Sigmoid colon (tissue), 6 donors: ENCODE measurements at regions not wholly inside any gene's neighbourhood (a gene's known extent, or its start where the extent isn't known, plus 50 kb on each side); places are given as distances from the start of the nearest gene placed in this dataset.
A peak's percentile ranks its signal among the peaks of the same experiment; 100 is the strongest.
"Not testable (repeated sequence)": the region's sequence is repeated elsewhere in the genome, so short reads cannot be mapped to it uniquely, and the experiment has no call there.

ENCODE experiments used
- DNase-seq: peaks from one replicate; pipeline ENCODE4 v3.0.0-alpha.2; 2019
- H3K27ac ChIP-seq, 4 donors: fragments of 200-600 bp; sonication (generic); one replicate each; pipeline ENCODE4 v1.5.1; 2016 to 2019; ENCODE audit warnings: mild to moderate bottlenecking in 1 of 4
- H3K27me3 ChIP-seq, 3 donors: fragments of 200-600 bp; sonication (generic); one replicate each; pipeline ENCODE4 v1.5.1; 2019; ENCODE audit warnings: mild to moderate bottlenecking in 1 of 3
- H3K36me3 ChIP-seq, 4 donors: fragments of 200-600 bp; sonication (generic); one replicate each; pipeline ENCODE4 v1.5.1; 2016 to 2019
- H3K4me1 ChIP-seq, 4 donors: fragments of 200-600 bp; sonication (generic); one replicate each; pipeline ENCODE4 v1.5.1; 2017 to 2019
- H3K4me3 ChIP-seq, 4 donors: fragments of 200-600 bp; sonication (generic); one replicate each; pipeline ENCODE4 v1.5.1; 2017 to 2019; ENCODE audit warnings: mild to moderate bottlenecking in 2 of 4, moderate library complexity in 1 of 4
- H3K9me3 ChIP-seq, 4 donors: fragments of 200-600 bp in 3 of 4; sonication (generic) in 3 of 4; one replicate each; pipeline versions ENCODE4 v1.5.1 to v1.6.1; 2013 to 2019
- CTCF ChIP-seq, 4 experiments: fragments of 450-650 bp in 3 of 4; fragments of 200-600 bp in 1 of 4; IDR thresholded peaks; one replicate each; pipeline ENCODE4 v1.5.1; 2016 to 2019; ENCODE audit warnings: antibody characterized with exemption in 4 of 4, mild to moderate bottlenecking in 3 of 4, moderate library complexity in 2 of 4
- EP300 ChIP-seq, 4 donors: sonication (generic); formaldehyde crosslinking; IDR thresholded peaks; one replicate each; pipeline ENCODE4 v1.6.1; 2017; ENCODE audit warnings: antibody characterized with exemption in 4 of 4
- POLR2A ChIP-seq, 2 donors: fragments of 450-650 bp; IDR thresholded peaks; one replicate each; pipeline ENCODE4 v1.6.1; 2016; ENCODE audit warnings: antibody characterized with exemption in 2 of 2, mild to moderate bottlenecking in 2 of 2, moderate library complexity in 2 of 2
- POLR2AphosphoS5 ChIP-seq, 4 donors: sonication (generic); formaldehyde crosslinking; IDR thresholded peaks; one replicate each; pipeline ENCODE4 v1.6.1; 2017; ENCODE audit warnings: antibody characterized with exemption in 4 of 4
- WGBS, 2 donors: extraction: QIAGEN DNeasy Blood & Tissue Kit; methylation state at CpG; one replicate each; pipeline ENCODE4 v1.1.7; 2013; 5-methylcytosine and 5-hydroxymethylcytosine counted together
- intact Hi-C: fragments of 100-400 bp; cut with DNase I; formaldehyde crosslinking; loops from one replicate; pipeline ENCODE4 v1.15.1; 2023
- donor health status: healthy with polysubstance abuse.
- donor health status: healthy.

GRCh38 chr1:87403061-87403820 lies 74.6 kb downstream of the LMO4 start:
- Histone ChIP-seq H3K27me3 (no peaks in the 10 kb centered on the region), H3K9me3 (no peaks in the 10 kb centered on the region), H3K27ac (no peak overlapping the region), H3K4me3 (no peak overlapping the region), H3K36me3 (no peaks in the 10 kb centered on the region), H3K4me1 (no peaks in the 10 kb centered on the region)
- WGBS, 2 donors = 84 to 91% methylated on average over 7 of the region's 7 CpGs
- intact Hi-C loops = no loop called here
- no peak for DNase-seq
- TF ChIP-seq POLR2AphosphoS5 (IDR thresholded peaks at IDR 0.05) = no peak
- TF ChIP-seq CTCF (IDR thresholded peaks at IDR 0.05) = no peak

DNA sequence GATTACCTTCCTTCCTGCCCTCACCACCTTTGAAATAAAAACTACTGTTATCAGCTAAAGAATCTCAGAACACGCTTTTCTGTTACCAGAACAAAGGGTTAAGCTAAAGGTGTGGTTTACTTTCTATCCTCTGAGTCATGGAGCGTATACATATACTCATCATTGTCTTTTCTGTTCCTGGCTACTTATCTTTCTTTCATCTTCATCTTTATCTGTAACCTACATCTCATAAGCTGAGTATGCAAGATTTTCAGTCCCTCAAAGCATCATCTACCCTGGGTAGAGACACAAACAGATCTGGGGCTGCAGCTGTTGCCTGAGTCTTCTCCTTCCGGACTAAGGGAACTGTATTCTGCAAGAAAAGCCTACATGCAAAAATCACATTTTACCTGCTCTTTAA lies 75.6 kb downstream of the LMO4 start:
- 74 to 84% methylated on average over 3 of the region's 3 CpGs for WGBS, 2 donors
- Histone ChIP-seq H3K9me3 (no peaks in the 10 kb centered on the region), H3K4me1 (no peaks in the 10 kb centered on the region), H3K27me3 (no peaks in the 10 kb centered on the region), H3K27ac (no peak overlapping the region), H3K36me3 (no peaks in the 10 kb centered on the region), H3K4me3 (no peak overlapping the region)
- intact Hi-C loops = no loop called here
- TF ChIP-seq POLR2A (IDR thresholded peaks at IDR 0.05) (no peak), CTCF (IDR thresholded peaks at IDR 0.05) (no peak), EP300 (IDR thresholded peaks at IDR 0.05) (no peak), POLR2AphosphoS5 (IDR thresholded peaks at IDR 0.05) (no peak)
- DNase-seq = no peak

GRCh38 chr1:87408665-87409248 lies 80.1 kb downstream of the LMO4 start:
- no peak for DNase-seq
- TF ChIP-seq CTCF (IDR thresholded peaks at IDR 0.05) (no peak), EP300 (IDR thresholded peaks at IDR 0.05) (no peak), POLR2AphosphoS5 (IDR thresholded peaks at IDR 0.05) (no peak), POLR2A (IDR thresholded peaks at IDR 0.05) (no peak)
- intact Hi-C loops = no loop called here
- H3K27ac ChIP-seq = no peak overlapping the region
- no peak overlapping the region for H3K4me3 ChIP-seq
- peaks cover 0 to 7% (median 3%) of the 10 kb centered on the region in 4 donors for H3K4me1 ChIP-seq
- H3K27me3 ChIP-seq = no peaks in the 10 kb centered on the region
- no peaks in the 10 kb centered on the region for H3K36me3 ChIP-seq
- no peaks in the 10 kb centered on the region for H3K9me3 ChIP-seq
- 89 to 93% methylated on average over 2 of the region's 2 CpGs for WGBS, 2 donors

DNA sequence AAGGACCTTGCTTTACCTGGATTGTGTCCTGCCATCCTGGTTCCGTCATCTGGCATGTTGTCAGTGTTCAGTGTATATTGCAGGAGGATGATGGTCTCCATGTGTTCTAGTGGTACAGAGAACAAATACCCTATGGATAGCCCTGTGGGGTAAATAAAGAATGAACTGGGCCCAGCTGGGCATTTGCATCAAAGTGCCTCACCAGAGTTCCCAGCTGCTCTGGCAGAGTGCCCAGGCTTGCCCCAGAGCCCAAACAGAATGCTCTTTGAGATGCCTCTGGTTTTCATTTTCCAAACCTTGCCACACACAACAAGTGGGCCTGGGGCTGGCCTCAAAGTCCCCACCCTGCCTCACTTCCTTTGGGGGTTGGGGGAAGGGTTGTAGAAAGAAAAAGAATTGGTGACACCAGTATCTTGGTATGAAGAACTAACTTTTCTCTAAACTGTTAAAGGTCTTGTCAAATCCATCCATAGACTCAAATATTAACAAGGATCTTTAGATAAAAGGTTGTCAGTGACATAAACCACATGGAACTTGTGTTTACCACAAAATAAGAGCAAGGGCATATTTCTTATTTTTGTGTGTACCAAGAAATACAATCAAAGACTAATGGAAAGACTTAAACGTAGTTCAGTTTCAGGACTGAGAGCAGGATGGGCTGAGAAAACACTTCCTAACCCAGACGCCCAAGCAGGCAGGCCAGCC lies 82.2 kb downstream of the LMO4 start:
- Histone ChIP-seq H3K27ac (peak overlapping the region in 2 of 4 donors; percentile 5 to 32), H3K4me3 (no peak overlapping the region), H3K4me1 (peaks cover 0 to 7% (median 3%) of the 10 kb centered on the region in 4 donors), H3K36me3 (no peaks in the 10 kb centered on the region), H3K9me3 (no peaks in the 10 kb centered on the region), H3K27me3 (no peaks in the 10 kb centered on the region)
- TF ChIP-seq EP300 (IDR thresholded peaks at IDR 0.05) = no peak
- no peak for TF ChIP-seq POLR2A (IDR thresholded peaks at IDR 0.05)
- no peak for TF ChIP-seq POLR2AphosphoS5 (IDR thresholded peaks at IDR 0.05)
- no peak for TF ChIP-seq CTCF (IDR thresholded peaks at IDR 0.05)
- 72 to 84% methylated on average over 3 of the region's 3 CpGs for WGBS, 2 donors
- DNase-seq = peak; percentile 70
- intact Hi-C loops = no loop called here

GRCh38 chr1:87413846-87414245 lies 85.2 kb downstream of the LMO4 start:
- H3K4me3 ChIP-seq, intact Hi-C loops, H3K27ac ChIP-seq, H3K9me3 ChIP-seq, H3K27me3 ChIP-seq, H3K36me3 ChIP-seq, DNase-seq: not testable (repeated sequence)
- peaks cover 0 to 15% (median 9%) of the 10 kb centered on the region in 4 donors for H3K4me1 ChIP-seq
- WGBS, 2 donors = 65 to 76% methylated on average over 2 of the region's 2 CpGs
